GM23248 (cell line): ENCODE measurements at regions not wholly inside any gene's neighbourhood (a gene's known extent, or its start where the extent isn't known, plus 50 kb on each side); places are given as distances from the start of the nearest gene placed in this dataset.

Source experiments
- EZH2 ChIP-seq: fragments of 200-600 bp; sonication (generic); IDR thresholded peaks from 2 replicates; pipeline ENCODE4 v1.6.1; 2018; ENCODE audit warnings: antibody characterized with exemption, mild to moderate bottlenecking; ENCODE audit not compliant: insufficient read depth, poor library complexity, severe bottlenecking
- EZH2phosphoT487 ChIP-seq: fragments of 200-600 bp; sonication (generic); IDR thresholded peaks from 2 replicates; pipeline ENCODE4 v1.6.1; 2018; ENCODE audit warnings: antibody characterized with exemption, moderate library complexity, mild to moderate bottlenecking, low read depth; ENCODE audit not compliant: insufficient read depth

GRCh38 chr18:37964885-37965571, 399.4 kb upstream of the CELF4 start:
- TF ChIP-seq EZH2, result no peak
- TF ChIP-seq EZH2phosphoT487, result no peak
